ENCODE measurements at regions not wholly inside any gene's neighbourhood (a gene's known extent, or its start where the extent isn't known, plus 50 kb on each side); places are given as distances from the start of the nearest gene placed in this dataset.

DNA sequence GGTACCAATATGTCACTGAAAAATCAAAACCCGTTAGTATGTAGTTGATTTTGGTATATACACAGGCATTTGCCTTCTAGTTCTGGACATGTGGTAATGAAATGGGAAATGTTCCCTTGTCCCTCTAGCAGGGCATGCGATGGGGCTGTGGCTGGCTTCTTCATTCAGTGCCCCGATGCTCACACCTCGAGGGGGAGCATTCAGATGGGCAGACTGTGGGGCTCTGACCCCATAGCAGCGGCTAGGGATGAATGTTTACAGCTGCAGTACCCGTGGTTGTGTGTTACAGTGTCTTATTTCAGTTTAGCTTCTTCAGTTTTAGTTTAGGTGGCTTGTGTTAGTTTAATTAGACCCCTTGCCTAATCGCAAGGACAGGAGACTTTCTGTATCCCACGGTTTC lies 1741.0 kb upstream of the PCDH10 start:
- no peak for FAIRE-seq
- Histone ChIP-seq H3K27me3 (ENCODE audit: control insufficient read depth, extremely low read depth, insufficient read depth, low read length) (no peaks in the 10 kb centered on the region), H3K27ac (ENCODE audit: control insufficient read depth, insufficient read depth, low read length) (no peak overlapping the region), H3K9ac (ENCODE audit: control insufficient read depth, extremely low read depth, insufficient read depth, low read length) (no peak overlapping the region), H3K4me3 (ENCODE audit: control insufficient read depth in 2 of 3, extremely low read depth in 1 of 3, insufficient read depth in 2 of 3, low read depth in 1 of 3, low read length in 3 of 3) (no peak overlapping the region), H3K4me1 (ENCODE audit: control insufficient read depth, extremely low read depth, insufficient read depth, low read length) (no peaks in the 10 kb centered on the region), H3K9me1 (ENCODE audit: control insufficient read depth, extremely low read depth, insufficient read depth, low read length) (no peaks in the 10 kb centered on the region), H3K36me3 (ENCODE audit: control insufficient read depth in 2 of 2, extremely low read depth in 1 of 2, insufficient read depth in 2 of 2, low read length in 2 of 2) (no peaks in the 10 kb centered on the region), H2AFZ (ENCODE audit: control insufficient read depth, low read length) (no peak overlapping the region), H3K79me2 (ENCODE audit: control insufficient read depth, insufficient read depth, low read length) (no peaks in the 10 kb centered on the region), H3K9me3 (ENCODE audit: control insufficient read depth, low read depth, low read length) (no peaks in the 10 kb centered on the region), H4K20me1 (ENCODE audit: control insufficient read depth, extremely low read depth, insufficient read depth, low read length) (no peaks in the 10 kb centered on the region), H3K4me2 (ENCODE audit: control insufficient read depth, extremely low read depth, insufficient read depth, low read depth, low read length) (no peak overlapping the region)
- DNase-seq (ENCODE audit: low read depth, low spot score), result no peak
- TF ChIP-seq, protein P1, sequence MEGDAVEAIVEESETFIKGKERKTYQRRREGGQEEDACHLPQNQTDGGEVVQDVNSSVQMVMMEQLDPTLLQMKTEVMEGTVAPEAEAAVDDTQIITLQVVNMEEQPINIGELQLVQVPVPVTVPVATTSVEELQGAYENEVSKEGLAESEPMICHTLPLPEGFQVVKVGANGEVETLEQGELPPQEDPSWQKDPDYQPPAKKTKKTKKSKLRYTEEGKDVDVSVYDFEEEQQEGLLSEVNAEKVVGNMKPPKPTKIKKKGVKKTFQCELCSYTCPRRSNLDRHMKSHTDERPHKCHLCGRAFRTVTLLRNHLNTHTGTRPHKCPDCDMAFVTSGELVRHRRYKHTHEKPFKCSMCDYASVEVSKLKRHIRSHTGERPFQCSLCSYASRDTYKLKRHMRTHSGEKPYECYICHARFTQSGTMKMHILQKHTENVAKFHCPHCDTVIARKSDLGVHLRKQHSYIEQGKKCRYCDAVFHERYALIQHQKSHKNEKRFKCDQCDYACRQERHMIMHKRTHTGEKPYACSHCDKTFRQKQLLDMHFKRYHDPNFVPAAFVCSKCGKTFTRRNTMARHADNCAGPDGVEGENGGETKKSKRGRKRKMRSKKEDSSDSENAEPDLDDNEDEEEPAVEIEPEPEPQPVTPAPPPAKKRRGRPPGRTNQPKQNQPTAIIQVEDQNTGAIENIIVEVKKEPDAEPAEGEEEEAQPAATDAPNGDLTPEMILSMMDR (optimal IDR thresholded peaks at IDR 0.05 in 1 of 3, IDR thresholded peaks at IDR 0.05 in 1 of 3, conservative IDR thresholded peaks at IDR 0.05 in 1 of 3; ENCODE audit: extremely low read depth in 1 of 3, insufficient read depth in 2 of 3, low read length in 3 of 3), result no peak
- TF ChIP-seq EZH2 (IDR thresholded peaks at IDR 0.05; ENCODE audit: low read length), result no peak
- dilution Hi-C loops (cut with MboI; ENCODE audit: extremely low pct_ligation_motif_present, low sequenced_read_pairs), result no loop called here

DNA sequence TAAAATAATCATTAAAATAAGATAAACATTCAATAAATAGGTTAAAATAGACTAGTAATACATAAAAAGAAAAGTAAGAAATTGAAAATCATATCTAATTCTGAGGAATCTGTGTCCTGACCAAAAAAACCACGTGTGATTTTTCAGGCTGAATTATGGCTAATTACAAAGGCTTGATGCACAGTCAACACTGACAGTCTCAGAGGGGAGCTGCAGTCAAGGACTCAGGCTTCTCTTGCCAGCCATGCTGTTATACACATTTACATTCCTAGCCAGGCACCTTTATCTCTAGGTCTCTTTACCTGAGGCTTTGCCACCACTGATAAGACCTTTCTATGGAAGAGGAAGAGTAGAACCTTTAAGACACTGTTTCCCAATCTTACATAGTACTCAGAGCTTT lies 1737.7 kb upstream of the PCDH10 start:
- no peaks in the 10 kb centered on the region for H3K9me1 ChIP-seq (ENCODE audit: control insufficient read depth, extremely low read depth, insufficient read depth, low read length)
- H3K9me3 ChIP-seq (ENCODE audit: control insufficient read depth, low read depth, low read length), result no peaks in the 10 kb centered on the region
- no peaks in the 10 kb centered on the region for H3K36me3 ChIP-seq (ENCODE audit: control insufficient read depth in 2 of 2, extremely low read depth in 1 of 2, insufficient read depth in 2 of 2, low read length in 2 of 2)
- no peak overlapping the region for H3K27ac ChIP-seq (ENCODE audit: control insufficient read depth, insufficient read depth, low read length)
- H3K27me3 ChIP-seq (ENCODE audit: control insufficient read depth, extremely low read depth, insufficient read depth, low read length), result no peaks in the 10 kb centered on the region
- TF ChIP-seq, protein P1 (optimal IDR thresholded peaks at IDR 0.05 in 1 of 3, IDR thresholded peaks at IDR 0.05 in 1 of 3, conservative IDR thresholded peaks at IDR 0.05 in 1 of 3; ENCODE audit: extremely low read depth in 1 of 3, insufficient read depth in 2 of 3, low read length in 3 of 3), result no peak
- no peak for TF ChIP-seq EZH2 (IDR thresholded peaks at IDR 0.05; ENCODE audit: low read length)
- DNase-seq (ENCODE audit: low read depth, low spot score) (no peak), FAIRE-seq (no peak)
- H3K9ac ChIP-seq (ENCODE audit: control insufficient read depth, extremely low read depth, insufficient read depth, low read length), result no peak overlapping the region
- dilution Hi-C loops (cut with MboI; ENCODE audit: extremely low pct_ligation_motif_present, low sequenced_read_pairs), result no loop called here
- H4K20me1 ChIP-seq (ENCODE audit: control insufficient read depth, extremely low read depth, insufficient read depth, low read length), result no peaks in the 10 kb centered on the region
- no peak overlapping the region for H3K4me3 ChIP-seq (ENCODE audit: control insufficient read depth in 2 of 3, extremely low read depth in 1 of 3, insufficient read depth in 2 of 3, low read depth in 1 of 3, low read length in 3 of 3)
- H2AFZ ChIP-seq (ENCODE audit: control insufficient read depth, low read length), result no peak overlapping the region
- no peaks in the 10 kb centered on the region for H3K79me2 ChIP-seq (ENCODE audit: control insufficient read depth, insufficient read depth, low read length)
- H3K4me2 ChIP-seq (ENCODE audit: control insufficient read depth, extremely low read depth, insufficient read depth, low read depth, low read length), result no peak overlapping the region
- H3K4me1 ChIP-seq (ENCODE audit: control insufficient read depth, extremely low read depth, insufficient read depth, low read length), result no peaks in the 10 kb centered on the region
